Endometrial microvascular endothelial cells (primary cell): ENCODE measurements at regions not wholly inside any gene's neighbourhood (a gene's known extent, or its start where the extent isn't known, plus 50 kb on each side); places are given as distances from the start of the nearest gene placed in this dataset.

ENCODE experiments used
- in situ Hi-C: cut with HindIII; loops from 2 replicates; pipeline ENCODE4 v1.10.0; 2017; ENCODE audit warnings: low sequenced_read_pairs, low pct_unique_long_range_greater_than_20kb; ENCODE audit errors: inconsistent ontology term

DNA sequence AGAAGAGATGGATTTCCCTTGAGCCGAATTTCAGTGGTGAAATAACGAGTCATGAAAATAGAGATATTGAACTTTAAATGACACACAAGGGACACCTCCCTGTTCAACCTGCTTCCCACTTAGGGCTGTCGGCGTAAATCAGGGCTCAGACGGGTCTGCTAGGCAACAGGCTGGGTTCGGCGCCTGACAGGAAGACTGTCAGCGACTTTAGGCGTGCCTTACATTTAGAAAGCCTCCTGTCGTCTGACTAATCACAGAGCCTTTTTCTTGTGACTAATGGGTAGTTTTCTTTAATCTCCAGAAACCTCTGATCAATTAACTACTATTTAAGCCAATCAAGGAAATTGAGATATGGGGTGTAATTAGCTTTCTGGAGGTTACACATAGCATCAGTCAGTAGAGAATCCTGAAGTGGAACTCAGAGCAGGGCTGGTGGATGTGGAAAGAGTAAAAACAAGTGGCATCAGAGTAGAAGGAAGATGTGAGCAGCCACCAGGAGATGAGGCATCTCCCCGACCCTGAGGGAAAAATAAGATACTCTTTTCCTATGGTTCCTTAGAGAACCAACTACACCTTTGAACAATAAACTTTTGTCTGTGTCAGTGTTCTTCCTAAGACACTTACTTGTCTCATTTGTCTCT is 86.2 kb upstream of the HS3ST1 start:
- in situ Hi-C loops, result no loop called here

DNA sequence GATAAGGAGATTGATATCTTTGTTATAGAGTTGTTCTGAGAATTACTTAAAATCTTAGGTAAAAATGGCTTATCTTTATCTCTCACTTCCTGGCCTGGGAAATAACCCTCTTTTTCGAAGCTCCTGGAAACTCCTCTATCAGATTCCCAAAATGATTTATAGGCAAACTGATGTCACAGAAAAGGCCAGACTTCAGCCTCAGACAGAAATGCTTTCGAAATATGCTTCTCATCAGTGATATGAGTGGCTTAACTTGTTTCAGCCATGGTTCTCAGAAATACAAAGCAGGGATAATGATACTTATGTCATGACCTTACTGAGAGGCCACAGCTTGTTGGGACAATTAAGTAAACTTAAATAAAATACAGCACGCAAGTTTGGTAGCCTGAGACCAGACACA is 85.3 kb upstream of the HS3ST1 start:
- in situ Hi-C loops, result no loop called here

DNA sequence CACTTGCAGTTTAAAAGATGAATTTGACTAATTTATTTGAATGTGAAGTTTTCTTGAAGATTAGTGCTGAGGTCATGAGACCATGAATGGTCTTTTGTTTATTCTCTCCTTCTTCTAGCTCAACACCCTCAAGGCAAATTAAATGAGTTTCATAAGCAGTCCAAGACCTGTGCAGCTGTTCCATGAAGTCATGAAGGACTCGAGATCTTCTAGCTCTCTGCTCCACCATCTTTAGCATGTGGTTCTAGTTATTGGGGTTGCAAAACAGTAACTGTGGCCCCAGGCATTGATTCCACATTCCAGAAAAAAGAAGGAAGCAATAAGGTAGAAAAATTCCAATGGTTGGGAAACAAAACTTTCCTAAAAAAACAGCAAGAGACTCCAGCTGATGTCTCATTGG is 84.2 kb upstream of the HS3ST1 start:
- in situ Hi-C loops, result no loop called here

DNA sequence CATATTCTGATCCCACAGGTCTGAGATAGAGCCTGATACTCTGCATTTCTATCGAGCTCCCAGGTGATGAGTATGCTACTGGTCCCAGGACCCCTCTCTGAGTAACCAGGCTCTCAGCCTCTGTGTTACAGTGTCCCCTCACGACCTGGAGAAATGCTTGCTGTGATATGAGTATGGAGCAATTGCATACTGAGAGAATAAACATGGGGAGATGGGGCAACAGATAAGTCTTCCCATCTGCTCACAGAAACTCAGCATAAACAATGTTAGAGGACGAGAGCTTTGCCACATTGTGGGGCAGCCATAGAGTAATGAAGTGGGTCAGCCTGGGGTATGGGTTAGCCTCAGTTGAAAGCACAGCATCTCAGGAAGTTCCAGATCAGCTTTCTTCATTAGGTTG is 82.6 kb upstream of the HS3ST1 start:
- in situ Hi-C loops, result no loop called here

DNA sequence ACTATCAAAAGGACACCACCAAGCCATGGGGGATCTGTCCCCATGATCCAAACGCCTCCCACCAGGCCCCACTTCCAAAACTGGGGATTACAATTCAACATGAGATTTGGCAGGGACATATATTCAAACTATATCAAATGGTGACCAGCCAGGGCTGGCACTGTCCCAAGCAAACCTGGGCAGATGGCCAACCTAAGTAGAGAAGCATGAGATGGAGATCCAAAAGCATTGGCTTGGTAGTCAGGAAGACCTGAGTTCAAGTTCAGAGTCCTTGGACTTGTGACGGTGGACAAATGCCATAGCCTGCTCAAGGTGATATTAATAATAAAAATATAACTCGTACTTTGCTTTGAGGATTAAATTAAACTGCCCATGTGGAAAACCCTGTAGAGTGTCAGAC is 79.2 kb upstream of the HS3ST1 start:
- in situ Hi-C loops, result no loop called here

DNA sequence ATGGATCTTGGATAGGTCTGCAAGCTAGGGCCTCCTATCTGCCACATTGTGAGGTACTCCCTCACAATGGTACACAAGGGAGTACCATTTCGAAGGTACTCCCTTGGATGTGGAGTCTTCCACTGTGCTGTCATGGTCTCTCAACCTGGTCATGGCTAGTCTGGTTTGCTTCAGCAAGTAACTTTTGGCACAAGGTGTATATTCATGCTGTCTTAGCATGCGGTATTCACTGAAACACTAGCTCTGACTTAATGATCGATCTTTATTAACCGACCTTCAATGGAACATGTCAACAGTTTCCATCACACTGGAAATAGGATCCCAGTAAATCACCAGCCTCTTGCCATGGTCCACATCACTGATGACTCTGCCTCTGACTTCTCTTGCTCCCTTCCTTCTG is 77.5 kb upstream of the HS3ST1 start:
- in situ Hi-C loops, result no loop called here

DNA sequence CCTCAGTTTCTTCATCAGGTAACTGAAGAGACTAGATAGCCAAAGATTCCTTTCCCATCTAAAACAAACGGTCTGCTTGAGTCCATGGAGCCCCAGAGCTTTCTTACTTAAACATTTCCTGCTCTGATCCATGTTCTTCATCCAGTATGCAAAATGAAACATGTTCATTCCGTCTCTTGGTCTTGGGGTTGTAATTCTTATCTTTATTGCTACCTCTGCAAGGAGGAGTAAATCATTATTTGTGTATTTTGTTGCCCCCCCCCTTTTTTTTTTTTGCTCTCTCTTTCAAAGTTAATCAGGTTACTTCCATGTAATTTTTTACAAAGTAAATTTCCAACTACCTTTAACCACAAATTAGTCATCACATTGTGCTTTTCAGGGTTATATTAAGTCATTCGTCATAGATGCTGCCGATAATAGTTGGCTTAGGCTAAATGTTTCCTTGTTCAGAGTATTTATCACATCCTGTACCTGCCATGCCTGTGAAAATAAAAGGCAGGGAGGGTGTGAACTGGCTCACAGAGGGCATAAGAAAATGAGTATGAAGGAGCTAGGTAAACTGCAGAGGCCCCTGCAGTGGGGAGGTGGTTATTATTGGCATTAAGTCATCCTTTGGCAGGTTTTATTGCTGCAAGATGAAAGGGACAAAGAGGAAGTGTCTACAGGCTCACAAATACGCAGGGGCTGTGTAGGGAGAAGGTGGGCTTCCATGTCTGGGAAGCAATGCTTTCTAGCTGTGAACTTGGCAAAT is 76.7 kb upstream of the HS3ST1 start:
- in situ Hi-C loops, result no loop called here

DNA sequence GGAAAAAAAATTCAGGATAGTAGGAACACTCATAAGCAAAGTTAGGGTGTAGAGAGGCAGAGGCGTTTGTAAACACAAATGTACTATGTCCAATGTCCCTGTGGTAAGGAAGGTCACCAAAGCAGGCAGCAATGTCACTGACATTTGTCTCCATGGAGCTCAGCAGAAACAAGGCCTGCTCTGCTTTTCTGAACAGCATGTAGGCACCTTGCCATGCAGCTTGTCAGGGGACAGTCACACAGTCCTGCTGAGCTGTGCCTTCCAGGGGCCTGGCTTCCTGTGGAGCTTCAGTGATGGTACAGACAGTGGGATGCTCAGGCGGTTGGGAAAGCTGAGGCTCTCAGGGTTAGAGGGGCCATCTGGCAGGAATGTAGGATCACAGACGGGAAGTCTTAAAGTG is 74.5 kb upstream of the HS3ST1 start:
- in situ Hi-C loops, result no loop called here

DNA sequence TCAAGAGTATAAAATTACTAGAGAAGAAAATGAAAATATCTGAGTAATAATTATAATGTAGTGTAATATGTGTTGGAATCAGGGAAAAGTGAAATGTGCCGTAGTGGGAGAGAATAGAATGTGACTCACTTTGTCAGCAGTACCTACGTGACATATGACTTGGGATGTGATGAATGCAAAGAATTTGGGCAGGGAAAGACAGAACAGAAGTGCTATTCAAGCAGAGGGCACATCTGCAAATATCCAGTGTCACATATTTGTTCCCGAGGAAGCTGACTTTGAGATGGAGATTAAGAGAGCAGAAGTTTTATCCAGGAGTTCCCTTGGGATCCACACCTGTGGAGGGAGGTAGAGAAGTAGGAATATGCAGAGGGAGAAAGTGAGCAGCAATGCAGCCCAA is 69.3 kb upstream of the HS3ST1 start:
- in situ Hi-C loops, result no loop called here

DNA sequence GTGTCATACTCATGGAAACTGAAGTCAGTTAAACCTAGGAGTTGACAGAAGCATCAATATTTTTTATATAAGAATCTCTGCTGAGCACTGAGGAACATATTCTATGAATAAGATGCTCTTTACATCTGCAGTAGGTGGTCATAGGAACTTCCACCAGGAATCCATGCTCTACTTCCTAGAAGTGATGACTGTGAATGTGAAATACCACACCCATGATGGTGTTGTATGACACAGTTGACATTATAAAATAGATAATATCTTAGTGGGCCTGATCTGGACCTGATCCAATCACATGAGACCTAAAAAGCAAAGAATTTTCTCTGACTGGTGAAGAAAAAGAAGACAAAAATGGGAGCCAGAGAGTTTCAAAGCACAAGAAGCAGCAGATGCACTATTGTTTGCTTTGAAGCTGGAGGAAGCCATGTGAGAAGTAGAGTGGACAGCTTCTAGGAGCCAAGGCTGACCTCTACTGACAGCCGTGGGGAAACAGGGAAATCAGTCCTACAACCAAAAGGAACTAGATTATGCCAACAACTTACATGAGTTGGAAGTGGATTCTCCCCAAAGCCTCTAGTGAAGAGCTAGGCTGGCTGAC is 68.6 kb upstream of the HS3ST1 start:
- in situ Hi-C loops, result no loop called here

DNA sequence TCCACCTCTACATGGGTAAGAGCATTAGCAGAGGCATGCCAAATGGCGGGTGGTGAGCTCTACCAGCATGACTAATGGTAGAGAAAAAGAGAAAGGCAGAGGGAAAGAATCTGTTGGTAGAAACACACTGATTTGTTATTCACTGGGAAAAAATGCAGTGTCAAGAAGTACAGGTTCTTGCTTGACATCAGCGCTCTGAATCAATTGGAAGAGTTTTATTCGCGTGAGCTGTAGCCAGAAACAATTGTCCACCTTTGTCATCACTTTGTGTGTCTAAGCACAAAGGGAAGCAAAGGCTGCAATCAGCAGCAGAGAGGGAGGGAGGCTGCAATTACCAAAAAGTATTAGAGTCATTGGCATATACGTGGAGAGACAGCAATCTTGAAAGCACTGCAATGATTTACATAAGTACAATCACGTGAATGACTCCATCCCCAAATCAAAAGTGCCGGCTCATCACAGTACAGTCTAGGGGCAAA is 67.7 kb upstream of the HS3ST1 start:
- in situ Hi-C loops, result no loop called here

DNA sequence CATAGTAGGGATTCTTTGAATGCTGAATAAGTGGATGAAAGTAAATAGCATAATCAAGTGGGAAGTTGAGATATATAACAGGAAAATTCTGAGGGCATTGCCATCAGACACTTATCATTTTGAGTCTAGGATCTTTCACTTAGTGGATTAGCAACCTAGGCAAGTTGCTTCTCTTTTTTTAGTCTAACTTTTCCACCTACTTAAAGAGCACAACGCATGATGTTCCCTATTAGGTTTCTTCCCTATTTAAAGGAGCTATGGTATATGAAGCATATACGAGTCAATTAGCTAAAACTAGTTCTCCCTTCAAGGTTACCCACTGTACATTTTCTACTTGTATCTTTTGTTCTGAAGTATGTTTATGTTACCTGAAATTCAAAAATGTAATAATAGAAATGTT is 67.1 kb upstream of the HS3ST1 start:
- in situ Hi-C loops, result no loop called here

DNA sequence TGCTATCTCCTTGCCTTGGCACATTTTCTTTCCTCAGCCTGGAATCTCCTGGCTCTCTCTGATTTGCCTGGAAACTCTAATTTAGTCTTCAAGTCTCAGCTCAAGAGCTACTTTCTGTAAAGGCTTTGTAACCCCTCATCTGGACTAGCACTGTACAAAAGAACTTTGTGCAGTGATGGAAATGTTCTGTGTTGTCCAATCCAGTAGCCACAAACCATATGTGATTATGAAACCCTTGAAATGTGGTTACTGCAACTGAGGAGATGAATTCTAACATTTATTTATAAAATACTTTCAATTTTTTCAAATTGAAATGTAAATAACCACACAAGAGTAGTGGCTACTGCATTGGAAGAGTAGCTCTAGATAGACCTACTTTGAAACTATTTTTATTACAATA is 66.6 kb upstream of the HS3ST1 start:
- in situ Hi-C loops, result no loop called here

DNA sequence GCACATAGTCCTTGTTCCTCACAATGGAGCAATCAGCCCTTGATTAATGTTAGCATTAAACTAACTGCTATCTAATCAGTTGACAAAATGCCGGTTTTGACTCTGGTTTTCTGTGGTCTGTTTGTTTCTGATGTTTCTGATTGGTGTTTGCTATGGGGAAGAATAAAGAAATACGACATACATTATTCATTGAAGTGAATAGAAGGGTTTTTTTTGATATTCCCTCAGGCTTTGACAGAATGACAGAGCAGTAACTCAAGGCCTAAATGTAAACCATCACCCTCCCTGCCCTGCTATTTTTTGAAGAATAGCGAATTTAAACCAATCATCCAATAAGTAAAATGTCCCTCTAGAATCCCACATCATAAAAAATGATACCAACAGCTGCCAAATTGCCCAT is 65.5 kb upstream of the HS3ST1 start:
- in situ Hi-C loops, result no loop called here

DNA sequence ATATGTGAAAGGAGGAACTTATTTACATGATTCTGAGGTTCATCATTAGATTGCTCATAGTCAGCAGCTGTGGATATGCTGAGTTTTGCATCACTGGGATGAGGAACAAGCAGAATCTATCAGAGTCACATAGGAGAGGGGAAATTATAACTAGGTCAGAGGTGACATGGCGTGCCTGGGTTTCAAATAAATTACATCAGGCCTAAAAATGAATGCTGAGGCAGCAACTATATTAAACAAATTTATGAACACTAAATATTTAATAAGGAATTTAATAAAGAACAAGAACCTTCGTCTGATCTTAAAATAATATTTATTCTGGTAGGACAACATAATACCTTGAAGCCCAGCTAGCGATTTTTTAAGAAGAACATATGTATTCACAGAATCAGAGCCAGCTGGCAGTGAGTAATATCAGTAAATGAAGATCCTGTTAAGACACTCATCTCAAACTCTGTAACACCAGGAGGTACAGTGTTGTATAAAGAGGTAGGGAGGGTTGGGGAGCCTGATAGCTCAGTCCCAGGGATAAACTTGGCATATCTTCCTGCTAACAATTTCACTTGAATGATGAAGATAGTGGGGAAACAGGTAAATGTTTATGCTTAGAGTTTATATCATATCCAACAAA is 60.9 kb upstream of the HS3ST1 start:
- in situ Hi-C loops, result no loop called here

DNA sequence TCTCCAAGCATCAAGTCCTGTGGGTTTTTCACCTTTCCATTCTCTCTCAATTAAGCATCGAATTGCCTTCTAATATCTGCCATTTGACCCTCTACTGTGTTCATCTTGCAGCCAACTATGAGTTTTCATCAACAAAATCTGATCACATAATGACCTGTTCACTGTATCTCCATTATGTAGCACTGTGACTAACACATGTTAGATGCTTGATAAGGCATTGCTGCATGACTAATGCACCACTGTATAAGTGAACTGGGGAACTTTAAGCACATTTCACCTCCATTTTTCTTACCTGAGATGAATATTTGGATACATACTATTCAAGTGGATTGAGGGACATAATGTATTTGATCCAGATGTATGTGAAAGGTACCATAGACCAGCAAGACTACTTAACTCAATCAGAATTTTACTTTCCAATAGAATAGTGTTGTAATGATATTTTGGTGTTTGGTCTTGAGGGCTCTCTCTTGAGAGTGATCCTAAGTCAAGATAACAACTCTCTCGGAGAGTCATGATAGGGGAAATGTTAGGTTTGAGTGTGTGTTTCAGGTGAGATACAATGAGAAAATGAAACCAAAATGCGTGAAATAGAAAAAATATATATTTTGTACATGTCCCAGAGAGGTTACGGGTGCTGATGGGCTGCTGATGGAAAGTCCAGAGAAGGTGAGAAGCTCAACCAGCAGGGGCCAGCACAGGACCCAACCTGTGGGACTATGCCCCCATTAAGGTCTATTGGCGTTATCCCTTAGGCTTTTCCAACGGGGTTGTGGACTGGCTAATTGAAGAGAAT is 60.2 kb upstream of the HS3ST1 start:
- in situ Hi-C loops, result no loop called here

DNA sequence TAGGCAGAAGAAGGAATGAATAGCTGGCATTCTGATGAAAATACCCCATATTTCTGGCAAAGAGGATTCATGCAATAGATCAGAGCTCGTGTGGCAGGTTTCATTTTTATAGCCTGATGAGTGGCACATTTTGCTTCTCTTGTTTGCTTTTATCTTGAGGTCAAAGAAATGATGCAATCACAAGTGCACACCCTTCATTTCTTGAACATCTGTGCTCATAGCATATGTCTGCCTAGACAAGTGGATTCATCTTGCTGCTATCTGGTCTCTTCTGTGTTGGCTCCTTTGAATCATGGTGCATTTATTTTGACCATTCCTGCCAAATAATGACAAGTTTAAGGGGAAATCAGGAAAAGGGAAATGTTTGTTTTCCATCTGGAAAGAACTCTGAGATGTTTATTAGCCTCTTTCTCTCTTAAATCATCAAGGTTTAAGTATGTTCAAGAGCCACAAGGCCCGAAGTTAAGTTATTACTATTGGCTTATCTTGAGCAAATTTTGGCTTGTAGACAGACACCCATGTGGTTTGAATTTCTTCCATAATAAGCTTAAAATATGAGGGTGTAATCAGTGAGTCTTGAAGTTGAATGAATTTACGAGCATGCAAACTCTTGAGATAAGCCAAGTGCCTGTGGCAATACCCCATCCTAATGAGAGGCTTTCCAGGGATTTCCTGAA is 59.3 kb upstream of the HS3ST1 start:
- in situ Hi-C loops, result no loop called here

DNA sequence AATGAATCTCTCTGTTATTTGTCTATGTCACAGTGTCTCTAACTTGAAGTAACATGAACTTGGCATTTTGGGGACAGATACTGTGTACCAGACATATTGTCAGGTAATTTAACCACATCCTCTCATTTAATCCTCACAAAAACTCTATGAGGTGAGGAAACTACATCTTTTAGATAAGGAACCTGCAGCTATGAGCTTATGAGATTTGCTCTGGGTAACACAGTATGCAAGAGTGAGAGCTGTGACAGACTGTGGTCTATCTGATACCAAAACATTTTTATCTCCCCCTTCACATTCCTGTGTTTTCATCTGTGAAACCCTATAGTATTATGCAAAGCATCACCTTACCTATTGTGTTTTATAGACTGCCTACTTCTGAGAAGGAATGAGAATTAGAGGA is 58.4 kb upstream of the HS3ST1 start:
- in situ Hi-C loops, result no loop called here

DNA sequence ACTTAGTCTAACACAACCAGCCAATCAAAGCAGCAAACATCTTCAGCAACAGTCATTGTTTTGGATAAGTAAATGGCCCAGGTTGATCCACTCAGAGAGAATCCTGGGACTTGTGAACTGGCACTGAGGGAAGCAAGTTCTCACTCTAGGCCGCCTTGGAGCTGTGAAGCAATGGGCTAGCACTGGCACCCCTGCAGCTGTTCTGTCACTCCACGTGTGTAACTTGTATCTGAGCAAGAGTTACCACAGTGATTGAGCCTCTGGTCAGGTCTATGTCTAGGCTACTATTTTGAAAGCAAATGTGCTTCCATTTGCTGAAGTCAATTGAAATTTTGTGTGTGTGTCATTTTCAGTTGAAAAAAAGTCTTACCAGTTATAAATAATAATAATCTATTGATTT is 57.2 kb upstream of the HS3ST1 start:
- in situ Hi-C loops, result no loop called here
